GM18520 (cell line): ENCODE measurements at regions not wholly inside any gene's neighbourhood (a gene's known extent, or its start where the extent isn't known, plus 50 kb on each side); places are given as distances from the start of the nearest gene placed in this dataset.

Experiments used
- ATAC-seq: cut with Tn5 transposase; IDR thresholded peaks from one replicate; pipeline ENCODE4 v1.9.1; 2021; ENCODE audit not compliant: unreplicated experiment

DNA sequence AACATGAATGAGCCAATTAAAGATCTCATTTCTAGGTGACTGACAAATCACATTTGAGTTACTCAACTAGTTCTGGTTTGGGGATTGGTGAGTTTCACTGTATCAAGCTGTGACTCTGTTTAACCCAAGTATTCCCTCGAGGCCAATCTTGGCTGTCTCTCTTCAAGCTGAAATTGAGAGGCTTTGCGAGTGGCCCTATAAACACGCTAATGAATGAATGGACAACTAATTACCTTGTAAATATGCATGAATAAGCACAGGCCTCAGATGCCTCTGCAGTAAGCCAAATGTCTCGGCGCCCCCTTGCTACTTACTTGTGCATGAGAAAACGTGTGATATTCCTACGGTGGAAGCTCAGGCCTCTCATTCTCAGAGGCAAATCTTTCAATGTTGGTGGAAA, 450.3 kb upstream of the PSMD7 start:
- no peak for ATAC-seq

DNA sequence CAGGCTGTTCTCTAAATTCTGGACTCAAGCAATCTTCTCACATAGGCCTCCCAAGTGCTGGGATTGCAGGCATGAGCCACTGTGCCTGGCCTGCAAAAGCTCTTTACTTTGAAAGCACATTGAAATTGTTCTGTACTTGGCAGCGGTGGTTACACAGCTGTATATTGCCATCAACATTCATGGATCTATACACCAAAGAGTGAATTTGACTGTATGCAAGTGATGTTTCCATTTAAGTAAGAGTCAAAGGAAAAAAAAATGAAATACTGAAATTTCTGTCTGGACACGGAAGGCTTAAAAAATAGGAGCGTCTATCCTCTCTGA, 450.6 kb upstream of the PSMD7 start:
- ATAC-seq = no peak

DNA sequence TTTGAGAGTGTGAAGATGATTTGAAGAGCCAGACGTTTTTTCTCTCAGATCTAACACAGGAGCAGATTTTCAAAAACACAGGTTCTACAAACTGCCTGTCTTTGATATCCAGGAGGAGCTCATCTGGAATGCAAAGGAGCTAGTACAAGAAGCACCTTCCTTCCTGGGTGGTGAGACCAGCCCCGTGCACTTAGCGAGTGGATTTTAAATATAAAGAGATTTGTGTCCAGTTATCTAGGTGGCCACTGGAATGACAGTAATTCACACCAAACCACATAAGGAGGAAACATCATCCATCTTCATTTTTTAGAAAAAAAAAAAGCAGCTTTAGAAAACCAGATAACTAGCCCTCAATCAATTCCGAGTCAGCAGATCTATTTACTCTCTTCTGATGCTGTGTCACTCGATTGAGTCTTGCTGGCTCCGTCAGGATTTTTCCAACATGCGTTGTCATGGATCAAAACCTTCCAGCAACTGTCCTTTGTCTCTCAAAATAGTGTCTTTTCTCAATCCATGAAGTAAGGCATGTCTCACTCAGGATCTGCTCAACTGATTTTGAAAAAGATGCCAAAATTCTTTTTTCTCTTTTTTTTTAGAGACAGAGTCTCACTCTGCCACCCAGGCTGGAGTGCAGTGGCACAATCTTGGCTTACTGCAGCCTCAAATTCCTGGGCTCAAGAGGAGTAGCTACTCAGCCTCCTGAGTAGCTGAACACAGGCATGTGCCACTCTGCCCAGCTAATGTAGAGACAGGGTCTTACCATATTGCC, 451.2 kb upstream of the PSMD7 start:
- ATAC-seq = no peak

DNA sequence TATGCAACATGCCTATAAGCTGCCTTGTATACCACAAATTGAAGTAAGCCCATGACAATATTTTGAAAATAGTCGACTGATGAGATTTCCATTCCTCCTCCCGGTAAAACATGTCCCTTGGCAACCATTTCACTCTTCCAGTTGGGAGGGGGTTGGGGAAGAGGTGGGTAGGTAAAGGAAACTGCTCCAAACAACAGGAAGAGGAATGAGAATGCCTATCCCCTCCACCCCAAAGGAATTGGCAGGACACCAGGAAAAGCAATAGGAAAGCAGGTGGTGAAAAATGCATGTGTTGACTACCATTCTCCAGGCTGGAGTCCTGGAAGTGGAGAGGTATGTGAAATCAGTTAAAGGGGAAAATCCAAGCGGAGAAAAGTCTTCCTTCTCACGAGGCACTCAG, 455.9 kb upstream of the PSMD7 start:
- no peak for ATAC-seq

DNA sequence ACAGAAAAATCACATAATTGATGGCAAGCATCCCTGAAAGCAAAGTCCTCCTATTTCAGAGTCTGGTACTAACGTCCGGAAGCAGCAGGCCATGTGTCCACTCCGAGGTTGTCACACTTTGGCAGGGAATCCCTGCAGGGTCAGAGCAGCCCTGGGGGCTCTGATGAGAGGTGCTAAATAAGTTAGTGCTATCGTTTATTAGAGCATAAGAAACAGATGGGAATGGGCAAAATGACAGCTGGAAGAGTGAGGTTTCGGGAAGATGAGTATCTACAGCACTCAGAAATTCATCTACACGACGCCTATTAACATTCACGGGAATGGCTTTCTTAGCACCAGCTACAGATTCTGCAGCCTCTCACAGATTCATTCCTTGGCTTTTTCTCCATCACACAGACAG, 465.4 kb upstream of the PSMD7 start:
- ATAC-seq = no peak

DNA sequence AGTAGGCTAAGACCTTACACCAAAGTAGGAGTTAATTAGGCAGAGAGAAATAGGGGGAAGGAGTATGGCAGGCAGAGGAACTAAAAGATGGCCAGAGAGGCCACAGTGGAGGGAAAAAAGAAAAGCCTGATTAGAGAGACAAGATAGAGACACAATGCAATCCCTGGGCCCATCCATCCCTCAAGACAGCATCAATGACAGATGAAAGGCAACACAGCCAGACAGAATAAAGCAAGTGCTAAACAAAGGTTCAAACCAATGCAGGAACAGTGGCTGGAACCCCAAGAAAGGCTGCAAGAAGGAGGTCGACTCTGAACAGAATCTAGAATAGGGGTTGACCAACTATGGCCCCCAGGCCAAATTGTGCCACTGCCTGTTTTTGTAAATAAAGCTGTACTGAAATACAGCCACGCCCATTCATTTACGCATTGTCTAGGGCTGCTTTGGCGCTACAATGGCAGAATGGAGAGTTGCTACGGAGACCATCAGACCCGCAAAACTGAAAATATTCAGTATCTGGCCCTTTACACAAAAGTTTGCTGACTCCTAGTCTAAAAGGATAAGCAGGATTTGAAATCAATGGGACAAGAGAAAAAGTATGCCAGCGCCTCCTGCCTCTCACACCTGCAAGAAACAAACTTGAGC, 473.3 kb upstream of the PSMD7 start:
- no peak for ATAC-seq

DNA sequence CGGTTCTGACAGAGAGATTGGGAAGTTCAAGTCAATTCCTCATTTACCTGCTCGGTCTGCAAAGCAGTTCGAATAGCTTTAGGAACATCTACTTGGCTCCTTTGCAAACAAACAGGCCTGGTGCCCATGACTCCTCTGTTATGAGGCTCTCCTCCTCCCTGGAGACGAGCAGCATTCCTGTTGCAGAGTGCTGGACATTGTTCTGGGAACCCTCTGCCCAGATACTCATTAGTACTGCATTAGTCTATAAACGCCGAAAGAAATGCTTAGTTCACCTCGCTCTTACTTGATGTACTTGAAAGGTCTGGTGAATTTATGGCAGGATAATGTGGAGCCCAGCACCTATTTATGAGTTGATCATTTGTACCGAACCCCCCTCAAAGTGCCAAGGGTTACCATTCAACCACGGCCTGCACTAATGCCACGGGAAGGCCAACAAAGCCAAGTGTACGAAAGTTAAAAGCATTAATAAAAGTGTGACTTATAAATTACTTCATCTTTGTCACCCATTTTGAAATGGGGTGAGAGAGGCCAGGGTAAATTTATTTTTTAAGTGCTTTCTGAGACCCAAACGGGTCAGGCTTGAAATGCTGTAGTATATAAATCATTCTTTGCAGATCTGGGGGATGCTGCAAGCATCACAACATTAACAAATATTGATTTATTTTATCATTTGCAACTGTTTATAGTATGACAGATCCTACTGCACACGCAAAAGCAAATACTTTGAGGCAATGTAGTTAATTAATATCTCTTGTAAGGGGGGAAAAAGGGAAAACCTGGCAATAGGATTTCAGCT, 478.9 kb upstream of the PSMD7 start:
- ATAC-seq = no peak

DNA sequence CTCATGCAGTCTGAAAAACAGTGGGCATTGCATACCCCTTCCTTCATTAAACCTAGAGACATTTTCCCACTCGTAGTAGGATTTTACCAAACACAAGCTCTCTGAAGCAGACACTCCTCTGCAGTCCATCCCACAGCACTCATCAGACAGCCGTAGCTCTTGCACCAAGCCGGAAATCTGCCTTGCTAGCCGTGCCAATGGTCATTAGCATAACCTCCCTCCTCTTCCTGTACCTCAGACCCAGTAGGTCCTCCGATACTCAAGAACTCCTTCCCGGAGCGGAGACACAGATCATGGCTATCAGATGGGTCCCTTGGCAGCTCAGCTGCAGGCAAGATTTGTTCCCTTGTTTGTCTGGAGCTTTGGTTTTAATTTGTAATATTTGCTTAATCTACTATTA, 483.1 kb upstream of the PSMD7 start:
- no peak for ATAC-seq

DNA sequence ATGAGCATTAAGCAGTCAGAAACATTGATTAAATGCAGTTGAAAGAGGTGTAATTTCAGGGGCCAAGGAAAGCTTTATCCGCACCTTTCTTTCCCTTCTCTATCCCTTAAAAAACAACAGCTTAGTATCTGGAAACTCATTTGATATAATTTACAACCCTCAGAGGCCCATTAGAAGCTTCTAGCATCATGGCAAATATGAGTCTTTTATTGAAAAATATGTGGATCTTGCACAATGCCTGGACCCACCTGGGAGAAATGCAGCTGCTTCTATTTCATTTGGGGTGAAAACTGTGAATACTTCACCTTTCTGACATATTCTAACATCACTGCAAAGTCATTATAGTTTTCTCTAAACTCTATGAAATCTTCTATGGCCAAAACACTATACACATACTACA, 492.2 kb upstream of the PSMD7 start:
- ATAC-seq = no peak

DNA sequence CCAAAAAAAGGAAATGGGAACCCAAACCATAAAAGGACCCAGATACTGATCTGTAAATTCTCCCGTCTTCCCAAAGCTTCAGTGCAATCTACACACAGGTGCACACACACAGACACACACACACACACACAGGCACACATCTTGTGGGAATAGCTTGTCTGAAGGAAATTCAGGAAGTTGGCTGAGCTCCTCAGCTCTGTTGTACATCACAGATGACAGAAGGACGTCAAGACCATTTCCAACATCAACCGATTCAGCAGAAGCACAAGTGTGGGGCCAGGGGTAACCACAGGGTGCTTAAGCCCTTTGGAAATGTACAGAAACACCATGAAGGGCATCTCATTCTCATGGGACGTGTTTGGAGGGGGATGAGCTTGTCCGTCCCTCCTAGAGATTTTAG, 498.1 kb upstream of the PSMD7 start:
- ATAC-seq = no peak

DNA sequence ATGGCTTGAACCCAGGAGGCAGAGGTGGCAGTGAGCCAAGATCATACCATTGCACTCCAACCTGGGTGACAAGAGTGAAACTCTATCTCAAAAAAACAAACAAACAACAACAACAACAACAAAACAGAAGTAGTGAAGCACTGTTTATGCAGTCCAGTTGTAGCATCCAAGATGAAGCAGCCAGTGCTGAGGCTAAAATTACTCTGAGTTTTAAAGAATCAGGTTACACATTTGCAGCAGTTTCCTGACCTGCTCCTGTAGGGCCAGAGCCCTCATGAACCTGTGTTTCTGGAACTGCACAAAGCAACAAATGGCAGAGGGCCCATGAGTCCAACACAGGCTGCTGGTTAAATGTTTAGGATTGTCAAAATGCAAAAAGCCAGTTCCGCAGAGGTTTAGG, 499.5 kb upstream of the PSMD7 start:
- ATAC-seq = no peak

DNA sequence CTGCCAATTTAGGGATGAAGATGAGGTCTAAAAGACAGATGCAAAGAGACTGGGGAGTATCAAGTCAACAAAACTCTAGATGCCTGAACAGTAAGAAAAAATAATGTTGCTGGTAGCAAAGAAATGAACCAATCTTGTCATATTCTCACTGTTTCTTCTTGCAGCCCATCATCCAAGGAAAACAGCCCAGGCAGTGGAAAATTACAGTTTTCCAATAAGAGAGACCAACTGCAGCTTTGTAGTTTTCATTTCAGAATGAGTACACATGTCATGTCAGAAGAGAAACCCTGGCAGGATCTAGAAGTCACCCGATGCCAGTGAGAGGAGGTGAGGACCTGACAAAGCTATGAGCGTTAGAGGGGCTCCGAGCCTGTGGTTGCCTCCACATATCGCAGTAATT, 500.4 kb upstream of the PSMD7 start:
- ATAC-seq = no peak

DNA sequence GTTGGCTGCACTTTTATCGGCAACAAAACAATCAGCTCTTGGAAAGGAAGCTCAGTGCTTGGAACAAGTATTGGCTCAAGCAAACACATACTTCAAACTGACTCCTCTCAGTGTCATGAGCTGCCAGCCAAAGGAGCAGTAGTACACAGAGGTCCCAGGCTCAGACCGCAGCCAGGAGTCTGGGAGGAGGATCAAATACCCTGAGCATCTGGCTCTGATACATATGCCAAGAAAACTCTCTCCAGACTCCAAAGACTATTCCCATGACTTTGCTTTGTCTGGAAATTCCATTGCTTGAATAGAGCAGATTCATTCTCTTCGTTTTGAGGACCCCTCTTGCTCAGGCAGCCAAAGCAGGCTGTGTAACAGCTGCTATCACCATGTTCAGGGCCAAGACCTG, 501.6 kb upstream of the PSMD7 start:
- ATAC-seq = no peak

DNA sequence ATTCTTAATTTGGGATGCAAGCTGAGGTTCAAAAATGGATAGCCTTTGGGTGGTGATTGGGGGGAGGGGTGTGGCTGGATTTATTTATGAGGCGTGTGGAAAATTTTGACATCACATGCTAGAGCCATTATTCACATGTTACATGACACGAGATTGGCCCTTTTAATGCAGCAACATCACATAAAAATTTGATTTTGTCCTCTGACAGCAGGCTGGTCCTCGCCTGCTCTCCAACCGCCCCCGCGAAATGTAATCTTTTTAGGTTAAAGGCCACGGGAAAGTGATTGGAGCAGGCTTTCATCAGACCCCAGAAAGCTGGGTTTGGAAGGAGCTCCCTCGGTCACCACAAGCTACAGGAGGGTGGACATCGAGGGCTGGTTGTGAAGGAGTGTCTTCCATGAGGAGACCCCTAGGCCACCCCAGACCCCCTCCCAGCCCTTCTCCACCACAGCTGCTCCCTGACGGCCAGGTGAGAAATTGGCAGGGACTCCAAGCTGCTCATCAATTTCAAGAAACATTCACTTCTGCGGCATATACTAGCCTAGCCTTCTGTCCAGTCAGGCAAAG, 502.7 kb upstream of the PSMD7 start:
- no peak for ATAC-seq

DNA sequence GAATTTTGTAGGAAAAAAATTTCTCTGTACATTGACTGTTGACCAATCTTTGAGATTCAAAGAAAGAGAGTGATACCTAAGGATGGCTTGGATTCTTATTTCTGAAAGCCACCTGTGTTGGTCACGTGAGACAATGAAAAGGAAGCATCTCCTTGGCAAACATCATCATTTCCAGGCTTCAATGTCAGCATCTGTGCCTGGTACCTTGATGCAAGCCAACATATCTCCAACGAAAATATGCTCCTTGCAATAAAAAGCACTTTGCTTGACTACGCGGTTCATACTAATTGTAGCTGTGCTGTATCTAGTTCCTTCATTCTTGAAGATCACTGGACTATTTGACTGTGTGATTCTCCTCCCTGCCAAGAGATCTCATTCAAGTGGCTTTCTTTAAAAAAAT, 503.4 kb upstream of the PSMD7 start:
- ATAC-seq = no peak

DNA sequence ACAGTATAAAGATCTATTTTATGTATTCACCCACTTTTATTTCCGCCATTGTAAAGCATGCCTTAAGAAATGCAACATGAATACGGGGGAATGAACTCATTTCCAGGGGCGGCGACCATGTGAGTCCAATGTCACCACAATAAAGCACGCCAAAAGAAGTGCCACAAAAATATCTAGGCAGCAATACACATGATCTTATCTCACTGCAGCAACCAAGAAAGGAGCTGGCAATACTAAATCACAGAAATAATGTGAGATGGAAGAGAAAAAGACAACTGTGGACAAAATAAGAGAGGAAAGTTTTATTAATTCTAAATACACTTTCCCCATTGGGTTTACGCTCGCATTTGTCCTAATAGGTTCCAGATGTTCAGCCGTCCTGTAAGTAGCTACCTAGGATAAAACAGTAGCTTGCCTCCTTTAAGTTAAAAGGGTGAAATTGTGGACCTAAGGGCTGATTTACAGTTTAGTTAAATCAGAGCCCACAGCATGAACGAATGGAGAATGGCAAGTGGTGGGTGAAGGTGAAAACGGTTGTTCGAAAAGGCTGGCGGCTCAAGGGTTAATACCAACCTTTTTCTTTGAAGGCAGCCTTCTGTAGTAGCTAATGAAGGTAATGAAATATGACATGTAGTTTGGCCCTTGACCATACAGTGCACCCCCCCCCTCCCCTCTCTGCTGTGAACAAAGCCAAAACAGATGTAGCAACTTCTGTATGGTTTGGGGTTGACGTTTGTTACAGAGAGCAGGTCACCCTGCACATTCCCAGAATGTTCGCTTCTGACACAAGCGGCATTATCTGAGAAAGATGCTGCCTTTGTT, 504.2 kb upstream of the PSMD7 start:
- ATAC-seq = no peak

DNA sequence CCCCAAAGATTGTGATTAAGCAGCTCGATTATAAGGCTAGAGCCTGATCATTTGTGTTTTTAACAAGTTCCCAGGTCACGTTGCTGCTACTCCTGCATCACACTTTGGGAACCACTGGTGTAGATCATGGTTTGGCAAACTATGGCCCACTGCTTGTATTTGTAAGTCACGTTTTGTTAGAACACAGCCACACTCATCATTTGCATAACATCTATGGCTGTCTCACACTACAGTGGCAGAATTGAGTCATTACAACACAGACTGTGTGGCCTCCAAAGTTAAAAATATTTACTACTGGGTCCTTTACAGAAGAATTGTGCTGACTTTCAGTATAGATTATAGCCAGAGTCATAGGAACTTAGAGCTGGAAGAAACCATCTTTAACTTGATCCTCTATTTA, 515.3 kb upstream of the PSMD7 start:
- no peak for ATAC-seq

DNA sequence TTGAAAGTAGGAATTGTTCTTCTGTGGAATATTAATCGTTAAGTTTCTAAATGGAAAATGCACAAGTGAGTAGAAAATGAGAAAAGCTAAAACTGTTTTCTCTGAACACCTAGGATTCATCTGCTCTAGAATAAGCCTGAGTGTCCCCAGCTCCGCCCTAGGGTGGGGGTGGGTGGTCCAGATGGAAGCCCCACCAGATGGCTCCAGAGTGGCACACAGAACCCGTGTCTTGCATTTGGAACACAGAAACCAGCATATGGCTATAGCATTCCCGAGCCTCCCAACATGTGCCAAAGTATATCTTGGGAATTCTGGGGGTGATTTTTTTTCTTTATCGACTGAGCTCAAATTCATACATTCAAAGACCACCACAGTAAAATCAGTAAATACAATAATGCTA, 517.7 kb upstream of the PSMD7 start:
- ATAC-seq = no peak

DNA sequence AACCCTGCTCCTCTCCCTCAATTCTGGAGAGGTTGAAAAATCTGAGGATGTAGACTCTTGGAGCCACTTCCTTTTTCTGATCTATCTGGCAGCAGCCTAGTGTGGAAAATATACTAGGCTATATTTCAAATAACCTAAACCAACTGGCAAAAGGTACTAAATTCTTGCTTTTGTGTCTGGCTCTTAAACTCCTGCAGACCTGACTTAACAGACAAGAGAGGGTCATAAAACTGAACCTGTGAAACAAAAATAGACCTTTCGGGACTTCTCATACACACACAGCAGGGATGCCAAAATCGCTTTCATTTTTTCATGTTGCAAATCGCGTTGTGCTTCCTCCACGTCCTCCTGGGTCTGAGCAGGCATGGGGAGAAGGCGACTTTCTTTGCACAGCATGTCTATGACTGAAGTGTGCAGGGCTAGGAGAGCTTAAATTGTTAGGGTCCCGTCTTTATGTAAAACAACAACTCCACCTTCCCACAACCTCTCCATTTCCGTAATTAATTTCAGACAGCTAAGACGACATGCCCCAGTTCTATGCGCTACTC, 520.7 kb upstream of the PSMD7 start:
- no peak for ATAC-seq

DNA sequence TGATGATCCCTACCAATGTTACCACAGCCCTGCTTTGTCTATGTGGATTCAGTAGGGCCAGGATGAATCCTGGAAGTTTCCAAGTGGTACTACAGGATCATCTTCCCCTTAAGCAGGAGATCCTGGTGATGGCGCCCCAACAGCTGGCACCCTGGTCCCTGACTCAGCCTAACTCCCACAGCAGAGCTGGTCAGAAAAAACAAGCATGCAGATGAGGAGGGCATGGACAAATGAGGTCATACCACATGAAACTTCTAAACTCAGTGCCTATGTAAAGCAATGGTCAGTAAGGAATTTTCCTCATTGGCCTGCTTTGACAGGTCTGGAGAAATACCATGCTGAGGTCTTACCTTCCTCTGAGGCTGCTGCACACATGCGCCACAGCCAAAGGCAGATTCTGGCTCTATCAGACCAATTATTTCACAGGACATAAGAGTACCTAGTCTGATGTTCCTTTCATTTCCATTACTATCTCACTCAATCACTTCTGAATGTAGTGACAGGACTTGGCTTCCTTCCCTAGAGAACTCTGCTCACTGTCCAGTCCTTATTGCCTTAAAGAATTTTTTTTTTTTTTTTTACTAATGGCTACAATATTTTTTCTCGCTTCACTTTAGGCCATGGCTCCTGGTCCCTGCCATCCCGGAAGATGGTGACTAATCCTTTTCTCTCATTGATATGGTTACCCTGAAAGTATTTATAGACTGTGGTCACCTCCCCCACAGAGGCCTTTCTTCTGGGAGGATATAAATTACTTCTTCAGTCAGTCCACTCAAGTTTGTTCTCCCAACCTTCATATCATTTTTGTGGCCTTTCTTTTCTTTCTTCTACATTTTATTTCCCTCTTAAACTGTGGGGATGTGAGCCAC, 525.2 kb upstream of the PSMD7 start:
- no peak for ATAC-seq
